ENCODE measurements at regions not wholly inside any gene's neighbourhood (a gene's known extent, or its start where the extent isn't known, plus 50 kb on each side); places are given as distances from the start of the nearest gene placed in this dataset.
"Not testable (repeated sequence)": the region's sequence is repeated elsewhere in the genome, so short reads cannot be mapped to it uniquely, and the experiment has no call there.

DNA sequence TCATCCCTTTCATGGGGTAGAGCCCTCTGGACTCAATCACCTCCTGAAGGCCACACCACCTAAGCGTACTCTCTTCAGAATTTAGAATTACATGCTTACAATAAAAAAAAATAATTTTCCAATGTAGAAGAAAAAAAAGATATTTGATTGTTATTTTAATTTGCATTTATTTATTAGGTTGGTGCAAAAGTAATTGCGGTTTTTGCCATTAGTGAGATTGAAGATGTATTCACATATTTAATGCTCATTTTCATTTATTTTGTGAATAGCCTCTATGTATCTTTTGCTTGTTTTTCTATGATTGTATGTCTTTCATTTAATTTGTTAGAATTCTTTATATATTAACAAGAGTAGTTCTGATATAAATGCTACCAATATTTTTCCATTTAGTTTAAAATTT lies 220.5 kb downstream of the RND3 start:
- DNase-seq (ENCODE audit: low spot score) = no peak

DNA sequence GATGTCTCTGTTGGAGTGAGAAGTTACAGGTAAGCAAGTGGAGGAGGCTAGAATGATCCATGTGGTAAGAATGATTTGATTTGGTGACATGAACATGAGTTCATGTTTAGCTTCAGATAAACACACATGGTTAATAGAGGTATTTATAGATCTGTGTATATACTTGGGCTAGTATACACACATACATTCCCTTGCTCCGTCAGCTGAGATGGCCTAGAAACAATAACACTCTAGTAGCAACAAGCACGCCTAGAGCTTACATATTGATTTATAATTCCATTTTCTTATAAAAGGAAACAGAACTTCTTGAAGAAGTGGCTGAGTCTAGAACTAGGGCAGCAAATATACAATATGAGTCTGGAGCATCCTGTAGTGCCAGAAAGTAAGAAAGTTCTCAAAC lies 223.0 kb downstream of the RND3 start:
- no peak for DNase-seq (ENCODE audit: low spot score)

DNA sequence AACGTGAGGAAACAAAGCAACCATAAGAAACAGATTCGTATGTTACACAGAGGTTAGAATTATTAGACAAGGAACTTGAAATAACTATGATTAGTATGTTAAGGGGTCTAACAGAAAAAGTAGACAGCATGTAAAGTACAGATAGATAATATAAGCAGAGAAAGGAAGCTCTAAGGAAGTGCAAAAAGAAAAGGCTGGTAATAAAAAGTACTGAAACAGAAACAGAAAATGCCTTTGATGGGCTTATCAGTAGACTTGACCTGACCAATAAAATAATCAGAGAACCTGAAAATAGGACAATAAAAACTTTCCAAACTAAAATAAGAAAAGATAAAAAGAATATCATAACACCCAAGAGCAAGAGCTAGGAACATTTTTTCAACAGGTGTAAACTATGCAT lies 225.8 kb downstream of the RND3 start:
- DNase-seq (ENCODE audit: low spot score) = no peak

DNA sequence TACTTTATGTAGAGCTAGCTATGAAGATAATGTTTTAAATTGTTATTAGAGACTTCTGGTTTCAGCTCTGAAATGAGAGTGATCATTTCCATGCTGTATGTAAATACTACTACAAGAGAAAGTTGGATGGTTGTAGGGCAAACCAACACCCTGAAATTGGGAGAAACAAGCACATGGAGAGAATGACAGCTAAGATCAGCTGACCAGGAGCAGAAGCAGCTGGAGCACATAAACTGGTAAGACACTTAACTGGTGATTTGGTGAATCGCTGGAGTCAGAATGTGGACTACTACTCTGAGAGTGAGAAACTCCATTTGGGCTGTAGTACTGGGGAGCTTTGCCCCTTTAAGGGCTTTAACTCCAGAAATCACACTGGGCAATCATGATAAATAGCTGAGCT lies 226.8 kb downstream of the RND3 start:
- no peak for DNase-seq (ENCODE audit: low spot score)

DNA sequence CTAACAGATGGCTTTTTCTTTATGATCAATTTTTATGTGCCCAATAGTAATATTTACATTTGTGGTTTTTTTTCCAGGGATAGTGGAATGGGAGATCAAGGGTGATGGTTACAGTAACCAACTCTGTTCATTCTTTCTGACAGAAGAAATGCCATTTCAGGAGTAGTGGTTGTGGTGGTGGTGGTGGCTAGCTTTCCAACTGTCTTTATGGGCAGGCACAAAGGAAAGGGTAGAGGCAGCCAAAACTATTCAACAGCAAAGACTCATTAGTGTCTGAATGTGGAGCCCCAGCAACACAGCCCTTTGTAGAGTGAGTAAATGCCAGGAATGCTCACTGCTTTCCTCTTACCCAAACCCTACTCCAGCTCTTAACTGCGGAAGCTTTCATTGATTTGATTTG lies 227.7 kb downstream of the RND3 start:
- DNase-seq (ENCODE audit: low spot score) = no peak

DNA sequence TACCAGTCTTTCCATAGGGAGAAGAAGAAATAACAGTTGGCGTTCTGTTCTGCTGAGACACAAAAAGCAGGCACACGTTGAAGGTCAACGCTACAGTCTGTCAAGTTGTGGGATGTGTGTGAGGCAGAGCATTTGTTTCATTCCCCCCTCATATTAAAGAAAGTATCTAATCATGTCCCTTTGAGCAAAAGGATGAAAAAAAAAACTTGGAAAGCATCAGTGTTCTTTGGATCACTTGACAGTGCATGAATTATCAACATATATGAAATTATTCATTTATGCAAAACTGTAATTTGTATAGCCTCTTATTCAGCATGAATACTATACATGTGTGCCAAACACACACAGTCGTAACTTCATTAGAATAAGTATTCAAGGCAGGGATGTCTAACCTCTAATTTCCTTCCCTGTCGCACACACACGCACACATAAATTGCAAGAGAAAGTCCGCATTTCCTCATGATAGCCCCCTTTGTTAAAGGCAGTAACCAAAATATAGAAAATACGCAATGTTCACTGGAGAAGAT lies 228.6 kb downstream of the RND3 start:
- DNase-seq (ENCODE audit: low spot score) = no peak

DNA sequence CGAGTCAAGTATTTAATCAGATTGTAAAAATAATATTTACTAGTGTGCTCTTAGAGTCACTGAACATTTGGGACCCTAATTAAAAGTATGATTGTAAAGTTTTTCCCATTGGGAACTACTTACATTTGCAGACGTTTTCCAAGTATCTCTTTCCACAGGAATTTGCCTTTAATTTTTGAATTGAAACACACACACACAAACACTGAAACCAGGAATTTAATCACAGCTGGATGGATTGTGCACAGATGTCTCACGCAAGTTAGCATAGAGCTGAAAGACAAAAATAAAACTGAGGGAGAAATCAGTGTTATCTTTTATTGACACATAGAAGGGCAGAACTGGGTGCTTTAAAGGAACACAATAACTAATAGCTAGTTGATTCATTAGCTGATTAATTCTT lies 230.7 kb downstream of the RND3 start:
- DNase-seq (ENCODE audit: low spot score) = no peak

DNA sequence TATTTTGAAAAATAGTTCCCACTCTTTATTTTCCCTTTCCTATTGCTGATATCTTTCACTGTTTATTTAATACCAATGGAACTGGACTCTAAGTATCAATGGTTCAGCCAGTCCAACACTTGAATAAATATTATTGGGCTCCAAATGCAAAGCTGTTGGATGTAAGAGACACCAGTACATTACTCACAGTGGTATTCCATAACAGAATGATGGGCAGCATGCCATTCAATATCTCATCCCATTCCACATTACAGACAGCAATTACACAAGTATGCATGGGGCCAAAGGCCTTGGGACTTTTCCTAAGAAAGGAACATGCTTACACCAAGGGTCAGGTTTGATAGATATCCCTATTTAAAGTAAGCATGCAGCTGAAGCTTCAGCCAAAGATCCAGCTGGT lies 231.9 kb downstream of the RND3 start:
- DNase-seq (ENCODE audit: low spot score) = no peak

DNA sequence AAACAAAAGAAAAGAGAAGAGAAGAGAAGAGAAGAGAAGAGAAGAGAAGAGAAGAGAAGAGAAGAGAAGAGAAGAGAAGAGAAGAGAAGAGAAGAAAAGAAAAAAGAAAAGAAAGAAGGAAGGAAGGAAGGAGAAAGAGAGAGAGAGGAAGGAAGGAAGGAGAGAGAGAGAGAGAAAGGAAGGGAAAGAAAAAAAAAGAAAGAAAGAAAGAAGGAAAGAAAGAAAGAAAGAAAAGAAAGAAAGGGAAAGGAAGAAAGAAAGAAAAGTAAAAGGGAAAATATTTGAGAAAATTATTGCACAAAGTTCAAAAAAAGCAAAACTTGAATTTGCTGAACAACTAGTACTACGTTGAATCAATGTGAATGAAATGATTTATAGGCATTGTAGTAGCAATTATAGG lies 237.7 kb downstream of the RND3 start:
- DNase-seq (ENCODE audit: low spot score) = not testable (repeated sequence)

DNA sequence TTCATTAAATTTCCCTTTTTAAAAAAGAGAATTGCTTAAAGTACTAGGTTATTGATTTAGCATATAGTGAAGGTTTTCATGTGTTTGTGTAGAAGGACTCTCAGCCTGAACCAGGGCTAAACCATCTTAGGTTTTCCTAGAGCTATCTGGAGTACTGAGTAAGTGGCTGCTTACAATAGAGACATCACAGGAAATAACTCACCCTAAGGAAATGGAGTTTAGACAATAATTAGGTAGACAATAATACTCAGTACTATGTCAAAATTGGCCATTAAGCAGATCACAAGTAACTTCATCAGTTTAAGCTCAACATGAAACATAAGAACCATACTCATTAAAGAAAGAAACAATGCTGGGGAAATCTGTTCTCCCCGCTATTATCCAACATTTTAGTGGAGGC lies 240.0 kb downstream of the RND3 start:
- DNase-seq (ENCODE audit: low spot score) = no peak

DNA sequence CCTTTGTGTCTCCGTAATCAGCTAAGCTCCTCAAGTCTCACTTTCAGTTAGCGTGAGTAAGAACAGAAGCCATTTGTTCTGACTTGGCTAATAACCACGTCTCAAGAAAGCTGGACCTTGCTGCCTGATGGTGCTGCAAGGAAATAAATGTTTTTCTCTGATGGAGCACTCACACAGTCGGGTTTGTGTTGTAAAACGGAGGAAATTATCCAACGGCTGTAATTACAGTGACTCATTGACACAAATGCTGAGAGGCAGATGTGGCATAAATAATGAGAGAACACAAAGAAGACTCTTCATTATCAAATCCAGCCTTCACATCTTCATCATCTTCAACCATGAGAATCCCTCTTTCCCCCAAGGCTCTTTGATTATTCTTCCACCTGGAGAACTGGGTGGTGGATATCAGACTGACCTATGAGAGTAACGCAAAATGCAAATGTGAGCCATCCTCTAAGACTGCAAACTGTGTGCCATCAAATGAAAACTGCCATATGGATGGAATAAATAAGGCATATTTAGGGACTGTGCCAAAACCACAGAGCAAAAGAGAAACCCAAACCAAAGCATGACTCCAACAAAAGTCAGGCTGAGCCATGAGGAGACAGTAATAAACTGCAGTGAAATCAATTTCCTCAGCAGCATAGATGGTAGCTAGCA lies 252.6 kb downstream of the RND3 start:
- DNase-seq (ENCODE audit: low spot score) = peak; percentile 51

DNA sequence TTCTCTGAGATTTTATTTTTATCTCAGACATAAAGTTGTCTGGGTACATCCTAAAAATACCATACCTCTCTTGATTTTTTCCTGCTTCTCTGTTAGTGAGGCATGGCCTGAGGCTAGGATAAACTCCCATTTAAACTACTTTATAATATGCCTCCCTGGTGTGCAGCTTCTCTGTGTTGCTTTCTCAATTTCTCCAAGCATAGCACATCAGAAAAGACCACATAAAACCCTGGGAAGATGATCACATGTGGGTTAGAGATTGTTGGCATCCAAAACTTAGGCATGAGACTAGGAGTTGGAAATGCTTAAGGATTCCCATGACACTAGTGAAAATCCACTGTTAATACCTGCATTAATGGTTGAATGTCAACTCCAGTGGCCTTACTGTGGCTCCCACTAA lies 254.6 kb downstream of the RND3 start:
- no peak for DNase-seq (ENCODE audit: low spot score)

DNA sequence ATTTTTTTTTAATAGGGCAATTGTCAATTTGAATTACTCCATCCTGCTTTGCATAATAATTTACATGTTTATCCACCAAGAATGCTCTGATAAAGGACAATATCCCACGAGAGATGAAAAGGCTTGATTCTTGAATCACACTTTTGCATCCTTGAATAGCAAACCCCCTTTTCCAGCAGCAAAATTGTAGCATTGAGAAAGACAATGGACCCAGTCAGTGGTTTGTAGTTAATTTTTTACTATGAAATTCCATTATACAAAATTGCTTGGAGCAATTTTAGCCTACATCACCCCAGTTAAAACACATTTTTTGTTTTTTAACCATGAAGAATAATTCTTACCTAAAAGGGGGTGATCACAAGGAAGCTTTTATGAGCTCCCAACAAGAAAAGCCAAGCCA lies 255.1 kb downstream of the RND3 start:
- no peak for DNase-seq (ENCODE audit: low spot score)

DNA sequence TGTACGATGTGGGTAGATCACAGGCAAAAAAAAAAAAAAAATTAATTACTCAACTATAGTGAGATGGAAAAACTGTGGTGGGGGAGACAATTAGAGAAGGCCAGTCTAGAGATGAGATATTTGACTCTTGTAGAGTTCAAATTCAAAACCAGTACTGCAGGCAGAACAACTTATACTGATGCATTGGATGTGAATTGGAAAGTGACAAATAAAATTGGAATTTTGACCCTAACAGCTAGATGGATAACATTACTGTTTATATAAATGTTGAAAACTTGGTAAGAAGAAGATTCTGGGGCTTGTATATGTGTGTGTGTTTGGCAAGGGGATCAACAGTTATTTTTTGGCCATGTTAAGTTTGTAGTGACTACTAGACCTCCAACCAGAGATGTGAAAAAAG lies 256.9 kb downstream of the RND3 start:
- no peak for DNase-seq (ENCODE audit: low spot score)

DNA sequence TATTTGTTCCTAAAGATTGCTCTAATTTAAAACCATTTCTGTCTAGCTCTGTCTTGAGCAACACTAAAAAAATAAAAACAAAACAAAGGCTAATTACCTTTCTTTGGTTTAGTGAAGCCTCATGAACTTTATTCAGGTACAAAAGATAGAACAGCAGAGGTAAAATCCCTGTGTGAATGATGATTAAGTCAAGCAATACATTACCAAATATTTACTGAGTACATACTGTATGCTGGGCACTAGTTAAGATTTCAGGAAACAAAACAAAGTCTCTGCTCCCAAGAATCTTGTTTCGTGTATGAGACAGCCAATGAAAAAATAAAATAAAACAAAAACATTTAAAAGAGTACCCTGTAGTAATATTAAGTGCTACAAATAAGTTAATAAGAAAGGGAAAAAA lies 257.5 kb downstream of the RND3 start:
- no peak for DNase-seq (ENCODE audit: low spot score)

DNA sequence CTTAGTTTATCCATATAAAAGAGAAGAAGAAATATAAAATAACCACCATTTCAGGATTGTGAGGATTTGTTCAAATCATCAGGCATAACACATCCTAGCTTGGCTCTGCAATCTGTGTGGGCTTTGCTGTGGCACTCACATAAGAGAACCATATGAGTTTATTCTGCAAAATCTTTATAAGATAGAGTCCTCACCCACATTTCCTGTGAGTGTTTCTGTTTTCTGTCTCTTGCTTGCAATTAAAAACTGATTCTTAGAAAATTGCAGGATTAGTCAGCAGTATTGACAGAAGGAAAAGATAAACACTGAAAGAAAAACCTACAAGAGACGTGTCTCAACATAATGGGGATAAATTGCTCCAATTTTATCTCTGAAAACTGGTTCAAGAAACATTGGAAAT lies 258.5 kb downstream of the RND3 start:
- DNase-seq (ENCODE audit: low spot score) = no peak

DNA sequence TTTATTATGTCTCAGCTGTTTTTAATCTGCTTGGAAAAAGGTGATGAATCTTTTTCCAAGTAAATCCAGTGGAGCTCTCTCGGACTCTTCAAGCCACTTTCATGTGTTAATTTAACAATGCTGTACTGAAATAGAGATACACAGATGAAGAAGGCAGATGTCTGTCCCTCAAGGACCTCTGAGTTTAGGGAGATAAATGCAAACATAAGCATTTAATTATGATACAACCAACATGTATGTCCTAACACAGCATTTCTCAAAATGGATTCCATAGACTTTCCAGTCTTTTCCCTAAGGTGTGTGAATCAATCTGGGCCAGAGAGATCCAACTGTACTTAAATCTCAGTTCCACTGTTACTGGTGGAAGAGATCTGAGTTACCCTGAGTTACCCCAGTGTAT lies 262.4 kb downstream of the RND3 start:
- no peak for DNase-seq (ENCODE audit: low spot score)

DNA sequence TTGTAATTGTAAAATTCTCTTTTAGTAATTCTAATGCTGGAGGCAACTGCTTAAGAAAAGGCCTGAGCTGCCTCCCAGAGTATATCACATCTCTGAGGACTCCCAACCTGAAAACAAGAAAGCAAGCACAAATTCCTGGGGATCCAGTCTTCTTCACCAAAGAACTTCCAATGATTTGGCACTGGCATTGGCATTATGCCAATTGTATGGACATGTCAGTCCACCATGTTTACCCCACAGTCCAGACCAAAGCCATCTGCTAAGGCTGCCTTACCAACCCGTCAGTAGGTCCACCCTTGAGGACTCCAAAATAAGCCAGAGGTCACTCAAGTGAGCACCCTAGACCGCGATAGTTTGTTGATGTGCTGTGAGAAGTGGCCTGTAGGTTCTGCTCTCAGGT lies 263.1 kb downstream of the RND3 start:
- DNase-seq (ENCODE audit: low spot score) = no peak

DNA sequence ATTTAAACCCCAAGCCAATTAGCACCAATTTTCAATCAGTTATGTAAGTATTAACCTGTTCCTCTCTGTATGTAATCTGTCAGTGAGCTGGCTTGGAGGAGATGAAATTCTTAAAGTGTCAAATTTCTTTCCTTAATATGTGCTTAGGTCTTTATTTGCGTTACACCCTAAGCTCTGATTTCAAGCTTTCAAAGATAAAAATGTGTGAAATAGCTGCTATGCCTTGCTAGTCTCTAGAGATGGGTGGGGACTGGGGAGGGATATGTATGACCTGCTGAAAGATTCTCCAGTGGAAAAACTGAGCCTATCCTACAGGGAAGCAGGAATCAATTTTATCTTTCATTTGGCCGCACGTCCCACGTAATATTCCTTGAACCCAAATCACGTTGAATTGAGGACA lies 264.5 kb downstream of the RND3 start:
- no peak for DNase-seq (ENCODE audit: low spot score)

DNA sequence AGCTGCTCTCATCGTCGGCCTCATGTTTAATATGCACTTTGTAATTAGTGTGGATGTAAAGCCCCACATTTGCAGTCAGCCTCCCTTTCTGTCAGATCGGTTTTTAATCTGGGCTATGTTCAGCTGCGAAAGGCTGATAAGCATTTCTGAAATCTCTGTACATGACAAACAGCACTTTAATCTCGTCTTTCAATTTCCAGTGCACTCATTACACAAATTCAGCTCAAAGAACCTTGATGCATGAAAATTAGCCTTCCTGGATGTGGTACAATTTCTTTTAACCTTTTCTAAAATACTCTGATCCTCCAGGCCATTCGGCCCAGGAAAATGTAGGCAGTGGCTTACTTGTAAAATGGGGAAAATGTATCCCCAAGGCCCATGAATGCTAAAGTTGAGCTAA lies 265.1 kb downstream of the RND3 start:
- DNase-seq (ENCODE audit: low spot score) = no peak

DNA sequence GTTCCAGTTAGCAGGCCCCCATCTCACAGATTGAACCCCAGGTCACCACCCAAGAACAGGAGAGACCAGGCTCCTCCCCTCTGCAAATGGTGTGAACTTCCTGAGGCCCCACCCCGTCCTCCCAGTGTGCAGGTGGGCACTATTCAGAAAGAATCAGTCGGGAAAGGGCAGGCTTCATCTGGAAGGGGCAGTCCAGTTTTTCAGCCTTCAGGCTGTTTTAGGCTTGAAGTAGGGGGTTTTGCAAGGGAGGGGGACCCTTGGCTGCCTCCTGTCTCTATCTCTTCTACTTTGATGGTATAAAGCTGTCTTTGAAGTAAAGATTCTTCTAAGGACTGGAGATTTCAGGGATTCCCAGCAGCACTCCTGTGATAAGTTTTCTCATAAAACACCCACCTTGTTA lies 267.6 kb downstream of the RND3 start:
- DNase-seq (ENCODE audit: low spot score) = no peak

DNA sequence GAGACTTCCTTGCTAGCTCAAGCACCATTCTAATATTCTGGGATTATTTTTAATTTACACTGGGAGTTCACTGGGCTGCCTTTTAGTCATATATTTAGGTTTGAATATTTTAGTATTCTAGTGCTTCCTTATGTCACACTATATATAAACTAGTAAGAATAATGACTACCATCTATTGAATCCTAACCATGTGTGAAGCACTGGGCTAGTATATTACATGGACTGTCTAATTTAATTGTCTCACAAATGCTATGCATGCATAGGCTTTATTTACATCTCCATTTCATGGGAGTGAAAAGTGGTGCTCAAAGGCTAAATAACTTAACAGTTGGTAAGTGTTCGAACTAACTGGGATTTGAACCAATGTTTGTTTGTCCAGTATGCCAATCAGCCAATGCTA lies 272.4 kb downstream of the RND3 start:
- DNase-seq (ENCODE audit: low spot score) = no peak

DNA sequence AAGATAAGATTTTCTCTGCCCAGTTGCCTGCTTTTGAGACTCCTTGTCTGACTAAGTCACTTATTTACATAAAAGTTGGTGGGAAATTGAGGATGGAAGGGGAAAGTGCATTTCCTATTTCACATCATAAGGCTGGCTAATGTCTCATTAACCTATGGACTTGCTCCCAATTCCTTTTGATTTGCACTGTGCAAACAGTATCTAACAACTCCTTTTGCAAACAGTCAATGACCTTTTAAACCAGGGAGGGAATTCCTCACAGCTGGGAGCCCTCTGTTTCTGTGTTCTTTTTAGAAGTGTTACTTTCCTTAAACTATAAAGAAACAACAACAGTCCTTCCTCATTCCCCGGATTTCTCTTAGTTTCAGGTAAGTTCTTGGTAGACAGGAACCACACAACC lies 272.8 kb downstream of the RND3 start:
- no peak for DNase-seq (ENCODE audit: low spot score)

DNA sequence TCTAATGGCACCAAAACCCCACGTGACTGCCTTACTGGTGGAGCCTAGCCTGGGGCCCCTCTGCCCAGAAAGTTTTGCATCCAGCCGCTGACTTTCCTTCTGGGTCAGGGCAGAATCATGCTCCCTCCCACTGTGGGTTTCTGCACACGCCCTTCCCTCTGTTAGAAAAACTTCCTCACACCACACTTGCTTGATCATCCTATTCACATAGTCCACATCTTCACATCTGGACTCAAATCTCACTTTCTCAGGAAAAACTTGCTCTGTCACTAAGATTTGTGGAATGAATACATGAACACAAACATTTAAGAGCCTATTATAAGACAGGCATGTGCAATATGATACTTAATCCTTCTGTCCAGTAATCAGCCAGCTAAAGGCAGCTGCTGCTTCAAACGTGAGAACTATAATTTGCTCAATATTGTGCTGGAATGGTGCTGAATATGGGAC lies 274.7 kb downstream of the RND3 start:
- DNase-seq (ENCODE audit: low spot score) = no peak
